GM13976 (cell line): ENCODE measurements at regions not wholly inside any gene's neighbourhood (a gene's known extent, or its start where the extent isn't known, plus 50 kb on each side); places are given as distances from the start of the nearest gene placed in this dataset.

ENCODE experiments used
- DNase-seq: peaks from one replicate; pipeline ENCODE4 v3.0.0; 2012; ENCODE audit warnings: low spot score
- in situ Hi-C: fragments of 300-500 bp; cut with MboI; formaldehyde crosslinking; loops from one replicate; pipeline ENCODE4 v1.12.0; 2022; ENCODE audit warnings: low sequenced_read_pairs, mixed read lengths, inconsistent platforms; ENCODE audit not compliant: unreplicated experiment
- TF ChIP-seq, protein P1 (sequence below): IDR thresholded peaks from 2 replicates; pipeline ENCODE4 v1.5.1; 2012; ENCODE audit warnings: borderline replicate concordance, mild to moderate bottlenecking; ENCODE audit not compliant: insufficient read depth; ENCODE audit errors: extremely low read depth, missing control alignments, control extremely low read depth

GRCh38 chr3:110795163-110795562 lies 276.5 kb upstream of the NECTIN3 start:
- in situ Hi-C loops, result no loop called here
- DNase-seq, result no peak
- TF ChIP-seq, protein P1, sequence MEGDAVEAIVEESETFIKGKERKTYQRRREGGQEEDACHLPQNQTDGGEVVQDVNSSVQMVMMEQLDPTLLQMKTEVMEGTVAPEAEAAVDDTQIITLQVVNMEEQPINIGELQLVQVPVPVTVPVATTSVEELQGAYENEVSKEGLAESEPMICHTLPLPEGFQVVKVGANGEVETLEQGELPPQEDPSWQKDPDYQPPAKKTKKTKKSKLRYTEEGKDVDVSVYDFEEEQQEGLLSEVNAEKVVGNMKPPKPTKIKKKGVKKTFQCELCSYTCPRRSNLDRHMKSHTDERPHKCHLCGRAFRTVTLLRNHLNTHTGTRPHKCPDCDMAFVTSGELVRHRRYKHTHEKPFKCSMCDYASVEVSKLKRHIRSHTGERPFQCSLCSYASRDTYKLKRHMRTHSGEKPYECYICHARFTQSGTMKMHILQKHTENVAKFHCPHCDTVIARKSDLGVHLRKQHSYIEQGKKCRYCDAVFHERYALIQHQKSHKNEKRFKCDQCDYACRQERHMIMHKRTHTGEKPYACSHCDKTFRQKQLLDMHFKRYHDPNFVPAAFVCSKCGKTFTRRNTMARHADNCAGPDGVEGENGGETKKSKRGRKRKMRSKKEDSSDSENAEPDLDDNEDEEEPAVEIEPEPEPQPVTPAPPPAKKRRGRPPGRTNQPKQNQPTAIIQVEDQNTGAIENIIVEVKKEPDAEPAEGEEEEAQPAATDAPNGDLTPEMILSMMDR, result no peak

GRCh38 chr3:110799271-110799670 lies 272.3 kb upstream of the NECTIN3 start:
- no peak for DNase-seq
- in situ Hi-C loops, result no loop called here
- TF ChIP-seq, protein P1, result no peak

- no peak for DNase-seq
- TF ChIP-seq, protein P1, result no peak
- in situ Hi-C loops, result no loop called here
Observed at GRCh38 chr3:110804856-110805255, 266.8 kb upstream of the NECTIN3 start.

- no peak for DNase-seq
- TF ChIP-seq, protein P1, result no peak
- in situ Hi-C loops, result no loop called here
Observed at GRCh38 chr3:110806924-110807323, 264.7 kb upstream of the NECTIN3 start.

- in situ Hi-C loops, result no loop called here
- DNase-seq, result no peak
- TF ChIP-seq, protein P1, result no peak
Observed at GRCh38 chr3:110808630-110809029, 263.0 kb upstream of the NECTIN3 start.

DNA sequence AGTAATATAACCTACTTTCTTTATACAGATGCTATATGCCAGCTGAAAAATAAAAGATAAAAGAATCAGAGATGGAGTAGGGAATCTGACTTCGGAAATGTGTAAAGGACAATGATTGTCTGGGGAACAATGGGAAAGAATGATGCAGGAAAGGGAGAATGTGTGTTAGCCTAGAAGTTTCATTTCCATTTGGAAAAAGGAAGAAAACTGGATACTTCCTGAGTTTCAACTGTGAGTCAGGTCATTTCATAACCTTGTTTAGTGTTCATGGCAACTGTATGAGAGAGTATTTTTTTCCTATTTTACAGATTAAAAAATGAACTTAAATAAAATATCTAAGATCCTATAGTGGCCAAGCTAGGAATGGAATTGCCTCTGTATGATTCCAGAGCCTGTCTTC lies 261.3 kb upstream of the NECTIN3 start:
- no peak for DNase-seq
- in situ Hi-C loops, result no loop called here
- TF ChIP-seq, protein P1, result no peak

- TF ChIP-seq, protein P1, result no peak
- in situ Hi-C loops, result no loop called here
- no peak for DNase-seq
Observed at GRCh38 chr3:110811050-110811449, 260.6 kb upstream of the NECTIN3 start.
